ENCODE measurements at regions not wholly inside any gene's neighbourhood (a gene's known extent, or its start where the extent isn't known, plus 50 kb on each side); places are given as distances from the start of the nearest gene placed in this dataset.
A peak's percentile ranks its signal among the peaks of the same experiment; 100 is the strongest.
"Not testable (repeated sequence)": the region's sequence is repeated elsewhere in the genome, so short reads cannot be mapped to it uniquely, and the experiment has no call there.

DNA sequence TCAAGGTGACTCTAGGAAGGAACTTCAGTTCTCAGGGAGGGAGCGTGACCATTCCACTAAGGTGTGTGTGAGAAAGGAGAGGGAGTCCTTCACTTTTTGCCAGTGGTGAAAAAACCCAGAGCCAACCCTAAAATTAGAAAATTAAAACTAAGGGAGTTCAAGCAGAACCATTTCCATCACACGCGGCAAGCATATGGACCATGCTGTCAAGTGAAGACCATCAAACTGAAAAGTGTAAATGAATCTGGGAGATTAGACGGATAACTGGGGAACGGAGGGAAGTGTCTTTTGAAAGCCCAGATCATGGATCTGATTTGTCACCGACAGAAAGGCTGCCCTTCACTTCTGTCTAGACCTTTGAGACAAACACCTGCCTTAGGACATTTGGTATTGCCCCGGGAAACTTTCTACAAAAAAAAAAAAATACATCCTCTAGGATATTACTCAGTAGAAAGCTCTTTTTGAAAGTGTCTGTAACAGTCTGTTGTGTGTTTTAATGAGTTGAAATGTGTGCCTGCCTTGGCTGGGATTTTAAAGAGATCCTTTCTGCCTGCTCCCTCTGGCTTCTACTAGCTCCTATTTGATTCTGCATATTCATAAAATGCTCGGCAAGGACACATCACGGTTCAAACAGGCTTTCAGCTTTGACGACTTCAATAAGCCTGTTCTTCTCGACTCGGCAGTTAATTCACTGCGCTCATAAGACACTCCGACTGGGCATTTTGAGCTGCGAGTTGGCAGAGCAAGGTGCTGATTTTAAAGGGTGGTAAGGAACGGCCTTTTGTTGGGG lies 81.4 kb upstream of the ERCC4 start:
- Histone ChIP-seq H3K4me2 (ENCODE audit: low read length) (no peak overlapping the region), H3K9me3 (ENCODE audit: insufficient read depth, low read length) (no peaks in the 10 kb centered on the region), H3K4me1 (ENCODE audit: low read length) (no peaks in the 10 kb centered on the region), H4K20me1 (ENCODE audit: insufficient read depth, low read length) (no peaks in the 10 kb centered on the region), H3K4me3 (ENCODE audit: low read length) (no peak overlapping the region), H3K9ac (ENCODE audit: low read length) (no peak overlapping the region), H2AFZ (ENCODE audit: low read depth, low read length) (no peak overlapping the region), H3K27me3 (ENCODE audit: low read depth, low read length) (peaks cover 6% of the 10 kb centered on the region; the same call in 1 of the 2 replicates), H3K36me3 (replicated peaks; ENCODE audit: low read depth, low read length) (no peaks in the 10 kb centered on the region), H3K27ac (ENCODE audit: low read length) (no peak overlapping the region), H3K79me2 (ENCODE audit: low read length) (no peaks in the 10 kb centered on the region)
- TF ChIP-seq, protein P1, sequence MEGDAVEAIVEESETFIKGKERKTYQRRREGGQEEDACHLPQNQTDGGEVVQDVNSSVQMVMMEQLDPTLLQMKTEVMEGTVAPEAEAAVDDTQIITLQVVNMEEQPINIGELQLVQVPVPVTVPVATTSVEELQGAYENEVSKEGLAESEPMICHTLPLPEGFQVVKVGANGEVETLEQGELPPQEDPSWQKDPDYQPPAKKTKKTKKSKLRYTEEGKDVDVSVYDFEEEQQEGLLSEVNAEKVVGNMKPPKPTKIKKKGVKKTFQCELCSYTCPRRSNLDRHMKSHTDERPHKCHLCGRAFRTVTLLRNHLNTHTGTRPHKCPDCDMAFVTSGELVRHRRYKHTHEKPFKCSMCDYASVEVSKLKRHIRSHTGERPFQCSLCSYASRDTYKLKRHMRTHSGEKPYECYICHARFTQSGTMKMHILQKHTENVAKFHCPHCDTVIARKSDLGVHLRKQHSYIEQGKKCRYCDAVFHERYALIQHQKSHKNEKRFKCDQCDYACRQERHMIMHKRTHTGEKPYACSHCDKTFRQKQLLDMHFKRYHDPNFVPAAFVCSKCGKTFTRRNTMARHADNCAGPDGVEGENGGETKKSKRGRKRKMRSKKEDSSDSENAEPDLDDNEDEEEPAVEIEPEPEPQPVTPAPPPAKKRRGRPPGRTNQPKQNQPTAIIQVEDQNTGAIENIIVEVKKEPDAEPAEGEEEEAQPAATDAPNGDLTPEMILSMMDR (IDR thresholded peaks at IDR 0.05; ENCODE audit: low read depth, low read length) = no peak
- TF ChIP-seq EZH2phosphoT487 (IDR thresholded peaks at IDR 0.05; ENCODE audit: low read depth) = no peak

DNA sequence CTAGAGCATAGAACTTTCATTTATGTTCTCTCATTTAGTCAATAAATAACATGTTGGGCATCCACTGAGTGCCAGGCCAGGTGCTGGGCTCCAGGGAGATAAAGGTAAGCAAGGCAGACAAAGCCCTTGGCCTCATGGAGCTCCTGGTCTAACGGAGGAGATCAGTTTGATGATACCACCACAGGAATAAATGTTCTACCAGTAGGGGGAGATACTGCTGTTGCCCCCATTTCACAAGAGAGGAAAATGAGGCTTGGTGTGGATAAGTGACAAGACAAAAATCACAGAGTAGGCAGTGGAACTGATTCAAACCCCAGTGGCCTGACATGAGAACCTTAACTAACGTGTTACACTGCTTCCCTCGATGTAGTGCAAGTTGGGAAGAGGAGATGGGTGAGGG lies 80.4 kb upstream of the ERCC4 start:
- no peak for TF ChIP-seq EZH2phosphoT487 (IDR thresholded peaks at IDR 0.05; ENCODE audit: low read depth)
- TF ChIP-seq, protein P1 (IDR thresholded peaks at IDR 0.05; ENCODE audit: low read depth, low read length) = peak; percentile 42
- Histone ChIP-seq H3K79me2 (ENCODE audit: low read length) (no peaks in the 10 kb centered on the region), H3K9me3 (ENCODE audit: insufficient read depth, low read length) (no peaks in the 10 kb centered on the region), H3K27me3 (ENCODE audit: low read depth, low read length) (no peaks in the 10 kb centered on the region), H3K27ac (ENCODE audit: low read length) (no peak overlapping the region), H2AFZ (ENCODE audit: low read depth, low read length) (no peak overlapping the region), H3K4me2 (ENCODE audit: low read length) (no peak overlapping the region), H3K36me3 (replicated peaks; ENCODE audit: low read depth, low read length) (no peaks in the 10 kb centered on the region), H4K20me1 (ENCODE audit: insufficient read depth, low read length) (no peaks in the 10 kb centered on the region), H3K9ac (ENCODE audit: low read length) (no peak overlapping the region), H3K4me1 (ENCODE audit: low read length) (no peaks in the 10 kb centered on the region), H3K4me3 (ENCODE audit: low read length) (no peak overlapping the region)

DNA sequence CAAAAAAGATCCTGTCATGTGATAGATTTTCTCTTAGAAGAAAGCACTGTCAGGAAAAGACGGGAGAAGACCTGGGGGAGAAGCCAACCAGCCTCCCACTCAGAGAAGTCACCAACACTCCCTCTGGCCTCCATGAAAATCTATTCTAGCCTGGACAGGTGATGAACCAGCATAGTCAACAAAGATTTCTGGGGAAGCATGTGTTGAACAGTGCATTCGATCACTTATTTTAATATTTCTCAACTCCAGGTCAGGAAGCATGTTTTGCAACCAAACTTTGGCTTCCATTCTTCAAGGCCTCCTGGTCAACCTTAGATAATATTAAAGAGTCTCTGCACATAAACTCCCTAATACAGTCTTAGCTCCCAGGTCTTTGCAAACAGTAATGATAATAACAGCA lies 74.7 kb upstream of the ERCC4 start:
- H3K27ac ChIP-seq (ENCODE audit: low read length) = no peak overlapping the region
- H3K9me3 ChIP-seq (ENCODE audit: insufficient read depth, low read length) = no peaks in the 10 kb centered on the region
- H3K4me2 ChIP-seq (ENCODE audit: low read length) = no peak overlapping the region
- no peak overlapping the region for H3K9ac ChIP-seq (ENCODE audit: low read length)
- H2AFZ ChIP-seq (ENCODE audit: low read depth, low read length) = no peak overlapping the region
- no peak overlapping the region for H3K4me3 ChIP-seq (ENCODE audit: low read length)
- no peaks in the 10 kb centered on the region for H3K36me3 ChIP-seq (replicated peaks; ENCODE audit: low read depth, low read length)
- no peaks in the 10 kb centered on the region for H4K20me1 ChIP-seq (ENCODE audit: insufficient read depth, low read length)
- H3K79me2 ChIP-seq (ENCODE audit: low read length) = no peaks in the 10 kb centered on the region
- H3K27me3 ChIP-seq (ENCODE audit: low read depth, low read length) = peaks cover 12% of the 10 kb centered on the region
- no peak for TF ChIP-seq EZH2phosphoT487 (IDR thresholded peaks at IDR 0.05; ENCODE audit: low read depth)
- TF ChIP-seq, protein P1 (IDR thresholded peaks at IDR 0.05; ENCODE audit: low read depth, low read length) = no peak
- H3K4me1 ChIP-seq (ENCODE audit: low read length) = no peaks in the 10 kb centered on the region

DNA sequence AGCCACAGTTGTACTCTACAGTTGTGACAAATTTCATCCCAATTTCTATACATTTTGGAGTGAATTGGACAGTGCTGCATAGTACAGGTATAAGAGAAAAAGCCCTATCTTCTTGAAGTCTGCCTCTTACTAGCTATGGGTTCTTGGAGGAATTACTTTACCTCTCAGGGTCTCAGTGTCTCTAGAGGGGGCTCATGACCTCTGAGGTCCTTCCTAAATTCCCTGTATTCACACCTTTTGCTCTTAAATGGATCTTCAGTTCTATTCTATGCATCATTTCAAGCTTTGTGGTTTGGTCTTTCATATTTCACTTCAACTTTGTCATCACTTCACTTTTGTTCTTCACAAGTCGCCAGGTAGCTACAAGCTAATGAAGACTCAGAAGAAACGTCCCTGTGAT lies 71.2 kb upstream of the ERCC4 start:
- no peaks in the 10 kb centered on the region for H3K4me1 ChIP-seq (ENCODE audit: low read length)
- no peak overlapping the region for H3K4me3 ChIP-seq (ENCODE audit: low read length)
- H3K9ac ChIP-seq (ENCODE audit: low read length) = no peak overlapping the region
- H4K20me1 ChIP-seq (ENCODE audit: insufficient read depth, low read length) = no peaks in the 10 kb centered on the region
- no peaks in the 10 kb centered on the region for H3K36me3 ChIP-seq (replicated peaks; ENCODE audit: low read depth, low read length)
- H3K79me2 ChIP-seq (ENCODE audit: low read length) = no peaks in the 10 kb centered on the region
- TF ChIP-seq, protein P1 (IDR thresholded peaks at IDR 0.05; ENCODE audit: low read depth, low read length) = no peak
- no peak for TF ChIP-seq EZH2phosphoT487 (IDR thresholded peaks at IDR 0.05; ENCODE audit: low read depth)
- H3K4me2 ChIP-seq (ENCODE audit: low read length) = no peak overlapping the region
- H3K9me3 ChIP-seq (ENCODE audit: insufficient read depth, low read length) = no peaks in the 10 kb centered on the region
- H3K27me3 ChIP-seq (ENCODE audit: low read depth, low read length) = peaks cover 12% of the 10 kb centered on the region
- H2AFZ ChIP-seq (ENCODE audit: low read depth, low read length) = no peak overlapping the region
- no peak overlapping the region for H3K27ac ChIP-seq (ENCODE audit: low read length)

DNA sequence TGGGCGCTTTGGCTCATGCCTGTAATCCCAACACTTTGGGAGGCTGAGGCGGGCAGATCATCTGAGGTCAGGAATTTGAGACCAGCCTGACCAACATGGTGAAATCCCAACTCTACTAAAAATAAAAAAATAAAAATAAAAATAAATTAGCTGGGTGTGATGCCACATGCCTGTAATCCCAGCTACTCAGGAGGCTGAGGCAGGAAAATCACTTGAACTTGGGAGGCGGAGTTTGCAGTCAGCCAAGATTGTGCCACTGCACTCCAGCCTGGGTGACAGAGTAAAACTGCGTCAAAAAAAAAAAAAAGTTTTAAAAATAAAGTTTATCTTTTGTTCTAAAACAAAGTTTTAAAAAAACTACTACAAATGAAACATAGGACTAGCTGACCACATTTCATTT lies 69.8 kb upstream of the ERCC4 start:
- H3K9me3 ChIP-seq (ENCODE audit: insufficient read depth, low read length); H3K4me2 ChIP-seq (ENCODE audit: low read length); H3K9ac ChIP-seq (ENCODE audit: low read length); H3K4me3 ChIP-seq (ENCODE audit: low read length); H3K79me2 ChIP-seq (ENCODE audit: low read length); H2AFZ ChIP-seq (ENCODE audit: low read depth, low read length); H3K27ac ChIP-seq (ENCODE audit: low read length); H3K4me1 ChIP-seq (ENCODE audit: low read length); H4K20me1 ChIP-seq (ENCODE audit: insufficient read depth, low read length); H3K36me3 ChIP-seq (replicated peaks; ENCODE audit: low read depth, low read length): not testable (repeated sequence)
- H3K27me3 ChIP-seq (ENCODE audit: low read depth, low read length) = peaks cover 12% of the 10 kb centered on the region

All from OCI-LY3 (cell line).